Hippocampal formation (tissue), 2 donors: ENCODE measurements at regions not wholly inside any gene's neighbourhood (a gene's known extent, or its start where the extent isn't known, plus 50 kb on each side); places are given as distances from the start of the nearest gene placed in this dataset.
"Not testable (repeated sequence)": the region's sequence is repeated elsewhere in the genome, so short reads cannot be mapped to it uniquely, and the experiment has no call there.

Experiments
- DNase-seq, 2 donors: peaks; one replicate each; lab custom pipeline; 2025; lab: John Stamatoyannopoulos, UW

DNA sequence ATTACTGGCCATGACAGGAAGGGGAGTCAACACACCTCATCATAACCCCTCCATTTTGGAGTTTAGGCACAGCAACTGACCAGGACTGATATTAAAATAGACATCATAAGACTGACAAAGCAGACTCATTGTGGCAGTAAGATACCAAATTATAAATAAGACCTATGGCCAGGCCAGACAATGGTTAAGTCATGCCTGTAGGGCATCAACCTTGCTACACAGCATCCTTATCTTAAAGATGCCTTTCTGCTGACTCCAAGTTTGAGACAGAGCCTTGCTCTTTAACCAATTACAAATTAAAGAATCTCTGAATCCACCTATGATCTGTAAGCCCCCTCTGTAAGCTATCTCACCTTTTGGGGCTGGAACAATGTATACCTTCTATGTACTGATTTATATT lies 65.5 kb downstream of the VCX2 start:
- DNase-seq = no peak

DNA sequence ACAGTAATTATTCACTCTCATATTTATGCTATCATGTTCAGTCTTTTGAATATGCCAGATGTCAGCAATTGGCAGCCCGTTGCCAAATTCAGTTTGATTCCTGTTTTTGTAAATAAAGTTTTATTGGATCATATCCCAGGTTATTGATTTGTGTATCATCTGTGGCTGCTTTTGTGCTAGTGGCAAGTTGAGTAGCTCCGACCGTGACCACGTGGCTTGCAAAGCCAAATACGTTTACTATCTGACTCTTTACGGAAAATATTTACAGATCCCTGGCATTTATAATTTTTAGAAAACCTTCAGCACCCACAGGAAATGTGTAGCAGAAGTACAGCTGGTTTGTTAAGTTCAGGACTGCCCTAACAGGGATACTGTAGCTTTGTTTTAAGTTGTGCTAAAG lies 67.4 kb downstream of the VCX2 start:
- no peak for DNase-seq

GRCh38 chrX:8091510-8091909 lies 79.6 kb downstream of the VCX2 start:
- DNase-seq = no peak

GRCh38 chrX:8090906-8091305 lies 80.2 kb downstream of the VCX2 start:
- DNase-seq = no peak

DNA sequence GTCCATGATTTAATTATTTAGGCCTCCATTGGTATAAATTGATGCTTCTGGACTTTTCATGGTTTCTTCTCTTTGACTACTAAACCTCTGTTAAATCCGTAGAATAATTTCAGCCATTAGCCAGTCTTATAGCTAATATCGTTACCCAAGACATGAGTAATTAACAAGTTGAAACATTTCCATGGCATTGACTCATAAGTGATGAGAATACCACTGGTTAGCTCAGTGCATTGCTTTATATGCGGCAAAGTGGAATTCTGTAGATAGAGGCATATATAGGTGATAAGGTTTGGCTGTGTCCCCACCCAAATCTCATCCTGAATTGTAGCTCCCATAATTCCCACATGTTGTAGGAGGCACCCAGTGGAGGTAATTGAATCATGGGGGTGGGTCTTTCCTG lies 80.6 kb downstream of the VCX2 start:
- DNase-seq = no peak

DNA sequence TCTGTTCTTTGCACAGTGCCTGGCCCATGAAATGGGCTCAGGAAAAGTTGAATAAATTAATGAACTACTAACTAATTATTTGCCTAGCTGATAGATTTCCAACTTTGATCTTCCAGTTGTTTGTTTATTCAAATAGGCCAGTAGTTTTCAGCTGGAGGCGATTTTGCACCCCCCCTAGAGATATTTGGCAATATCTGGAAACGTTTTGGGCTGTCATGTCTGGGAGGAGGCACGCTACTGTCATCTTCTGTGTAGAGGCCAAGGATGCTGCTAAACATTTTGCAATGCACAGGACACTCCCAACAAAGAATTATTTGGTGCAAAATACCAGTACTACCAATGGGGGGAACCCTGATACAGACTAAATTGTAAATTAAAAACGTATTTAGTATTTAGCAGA lies 81.9 kb downstream of the VCX2 start:
- DNase-seq = no peak

GRCh38 chrX:8084006-8084405 lies 87.1 kb downstream of the VCX2 start:
- DNase-seq = no peak

DNA sequence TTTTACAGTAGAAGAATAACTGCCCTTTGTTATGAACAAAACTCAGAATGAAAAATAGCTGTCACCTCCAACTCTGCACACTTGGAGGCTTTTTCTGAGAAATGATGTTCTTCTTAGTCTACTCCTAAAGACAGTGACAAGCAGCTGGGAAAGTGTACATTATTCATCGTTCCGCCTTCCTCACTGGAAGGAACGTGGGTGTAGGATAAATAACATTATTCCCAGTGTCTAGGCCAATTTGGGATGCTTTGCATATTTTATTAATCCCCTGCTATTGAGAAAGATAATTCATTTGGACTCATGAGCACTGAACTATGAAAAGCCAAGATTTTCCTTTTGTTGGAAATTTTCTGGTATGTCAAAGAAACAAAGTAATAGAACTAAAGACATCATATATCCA lies 87.8 kb downstream of the VCX2 start:
- DNase-seq = no peak

DNA sequence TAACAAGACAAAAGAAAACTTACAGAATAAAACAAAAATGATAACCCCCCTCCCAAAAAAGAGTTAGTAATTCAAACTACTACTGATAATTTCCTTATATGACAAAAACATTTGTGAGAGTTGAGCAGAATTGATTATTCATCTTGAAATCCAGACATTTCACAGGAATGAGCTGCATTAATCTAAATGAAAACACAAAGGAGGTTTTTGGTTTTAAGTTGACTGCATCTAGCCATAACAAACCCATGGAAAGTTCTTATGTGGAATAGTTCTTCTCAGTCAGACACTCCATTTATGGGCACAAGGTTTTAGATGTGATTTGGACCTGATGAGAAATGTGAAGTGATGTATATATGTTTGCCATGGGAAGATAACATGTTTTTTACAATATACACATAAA lies 95.4 kb downstream of the VCX2 start:
- DNase-seq = no peak

- no peak for DNase-seq
These were observed 103.2 kb downstream of the VCX2 start for GRCh38 chrX:8067754-8068462.

DNA sequence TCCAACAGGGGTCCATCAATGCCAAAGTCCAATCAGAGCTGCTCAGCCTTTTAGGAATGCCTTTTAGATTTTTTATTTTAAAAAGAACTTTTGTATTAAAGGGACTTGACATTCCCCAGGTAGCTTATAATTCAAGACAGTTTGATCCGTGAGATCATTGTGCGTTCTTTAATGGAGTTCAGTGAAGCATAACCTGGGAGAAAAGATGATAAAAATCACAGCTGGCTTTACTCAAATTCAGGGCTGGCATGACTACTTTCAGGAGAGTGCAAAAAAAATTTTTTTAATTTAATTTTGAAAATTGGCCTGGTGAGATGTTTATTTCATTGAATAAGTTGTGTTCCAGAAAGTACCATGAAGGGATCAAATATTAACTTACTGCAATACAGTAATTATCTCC lies 118.2 kb downstream of the VCX2 start:
- no peak for DNase-seq

- DNase-seq = no peak
These were observed 121.2 kb downstream of the VCX2 start for GRCh38 chrX:8049827-8050226.

GRCh38 chrX:8048466-8048865 lies 121.3 kb upstream of the PNPLA4 start:
- no peak for DNase-seq

DNA sequence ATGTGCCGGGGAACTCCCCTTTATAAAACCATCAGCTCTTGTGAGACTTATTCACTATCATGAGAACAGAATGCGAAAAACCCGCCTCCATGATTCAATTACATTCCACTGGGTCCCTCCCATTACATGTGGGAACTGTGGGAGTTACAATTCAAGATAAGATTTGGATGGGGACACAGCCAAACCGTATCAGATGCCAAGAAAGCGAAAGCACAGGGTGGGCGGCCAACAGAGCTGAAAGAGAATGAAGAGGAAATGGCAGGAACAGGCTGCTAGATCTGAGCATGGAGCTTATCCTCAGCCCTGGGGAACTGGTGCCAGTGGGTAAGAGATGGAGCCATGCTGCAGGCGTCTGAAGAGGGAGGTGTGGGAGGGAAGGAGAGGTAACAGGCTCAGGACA lies 117.7 kb upstream of the PNPLA4 start:
- DNase-seq = no peak

DNA sequence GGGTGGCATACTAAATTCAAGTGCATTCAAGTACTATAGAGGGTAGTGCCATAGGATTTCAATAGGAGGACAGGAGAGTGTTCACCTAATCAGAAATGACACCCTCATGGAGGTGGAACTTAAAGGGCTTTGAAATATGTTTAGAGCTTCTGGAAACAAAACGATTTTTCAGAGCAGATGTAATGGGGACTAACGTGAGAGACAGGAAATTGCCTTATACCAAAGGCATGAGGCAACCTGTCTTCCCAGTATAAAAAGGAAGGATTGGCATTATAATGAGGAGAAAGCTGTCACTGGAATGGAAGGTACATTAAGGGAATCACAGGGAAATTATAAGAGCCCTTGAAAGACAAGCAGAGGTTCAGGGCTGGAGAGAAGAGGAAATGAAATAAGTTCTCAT lies 116.3 kb upstream of the PNPLA4 start:
- DNase-seq = no peak

GRCh38 chrX:8043121-8043520 lies 115.9 kb upstream of the PNPLA4 start:
- DNase-seq = no peak

DNA sequence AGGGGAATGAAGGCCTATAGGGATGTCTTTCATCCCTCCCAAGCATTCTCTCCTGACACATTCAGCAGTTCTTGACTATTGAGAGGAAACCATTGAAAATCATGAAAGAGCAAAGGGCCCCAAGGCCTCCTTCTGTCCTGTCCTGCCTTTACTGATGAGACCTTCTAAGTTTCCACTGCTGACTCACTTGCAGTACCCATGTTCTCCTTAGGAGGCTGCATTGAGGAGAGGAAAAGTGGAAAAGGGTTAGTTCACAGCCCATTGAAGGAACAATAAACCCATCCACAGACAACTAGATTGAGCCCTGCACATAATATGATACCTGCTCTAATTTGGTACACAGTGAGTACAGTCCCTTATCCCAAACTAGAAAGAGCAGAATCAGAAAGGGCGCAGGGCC lies 115.1 kb upstream of the PNPLA4 start:
- DNase-seq = no peak

GRCh38 chrX:8039711-8040110 lies 112.5 kb upstream of the PNPLA4 start:
- not testable (repeated sequence) for DNase-seq

DNA sequence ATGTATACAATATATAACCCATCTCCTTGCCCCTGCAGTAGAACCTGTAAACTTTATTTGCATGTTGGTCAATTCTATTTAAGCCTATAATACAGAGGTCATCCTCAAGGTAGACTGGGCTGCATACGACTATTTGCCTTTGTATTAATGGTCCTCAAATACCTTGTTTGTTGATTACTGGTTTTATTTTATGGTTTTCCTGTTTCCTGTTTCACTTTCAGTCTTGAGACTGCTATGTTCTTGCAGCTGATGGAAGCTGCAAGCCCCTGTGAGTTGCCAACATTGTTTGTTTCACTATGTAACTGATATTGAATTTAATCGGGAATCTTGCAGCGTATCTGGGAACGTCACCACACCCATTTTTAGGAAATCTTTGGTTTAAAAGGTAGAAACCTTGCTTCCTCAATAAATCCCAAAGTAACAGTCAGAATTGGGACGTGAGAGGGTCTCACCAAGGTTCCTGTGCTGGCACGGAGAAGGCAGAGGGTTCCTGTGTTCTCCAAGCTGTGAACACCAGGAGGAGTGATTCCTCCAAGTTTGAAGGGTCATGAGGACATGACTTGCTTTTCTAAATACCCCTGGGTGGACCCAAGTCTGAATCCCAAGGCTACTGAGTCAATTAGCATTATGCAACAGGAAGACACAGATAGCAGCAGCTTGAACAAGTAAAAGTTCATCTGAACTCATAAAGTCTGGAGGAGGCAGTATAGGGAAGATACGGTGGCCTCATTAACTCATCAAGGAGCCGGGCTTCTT lies 110.6 kb upstream of the PNPLA4 start:
- no peak for DNase-seq

GRCh38 chrX:8036914-8037313 lies 109.7 kb upstream of the PNPLA4 start:
- no peak for DNase-seq

DNA sequence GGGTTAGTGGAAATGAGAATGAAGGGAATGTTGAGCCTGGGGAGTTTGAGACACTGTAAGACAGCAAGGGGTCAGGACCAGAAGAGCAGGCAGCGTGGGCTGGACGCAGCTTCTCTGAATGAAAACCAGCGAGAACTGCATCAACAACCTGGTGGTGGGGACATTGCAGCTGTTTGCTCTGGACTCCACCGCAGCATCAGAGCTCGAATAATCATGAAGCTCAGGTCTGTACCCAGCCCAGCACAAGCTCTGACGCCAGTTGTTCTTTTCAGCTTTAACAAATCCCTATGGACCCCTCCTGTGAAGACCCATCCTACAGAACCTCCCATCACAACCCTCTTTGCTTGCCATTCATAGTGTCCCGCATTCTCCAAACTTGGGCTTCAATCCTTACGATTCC lies 106.8 kb upstream of the PNPLA4 start:
- DNase-seq = no peak

DNA sequence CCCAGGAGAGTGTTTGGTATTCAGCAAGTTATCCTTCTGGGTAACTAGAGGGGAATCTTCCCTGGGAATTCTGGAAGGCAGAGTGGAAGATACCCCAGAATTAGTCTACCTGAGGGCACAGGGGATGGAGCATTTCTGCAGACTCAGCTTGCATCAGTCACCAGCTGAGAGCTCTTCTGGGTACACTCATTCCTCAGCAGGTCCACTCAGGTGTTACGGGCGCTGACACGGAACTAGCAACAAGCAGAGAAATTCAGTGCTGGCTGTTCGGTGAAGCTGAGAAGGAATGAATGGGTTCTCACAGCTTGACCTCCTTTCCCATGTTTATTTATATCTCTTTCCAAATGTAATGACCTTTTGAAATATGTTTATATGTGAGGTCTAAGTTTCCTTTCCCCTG lies 106.0 kb upstream of the PNPLA4 start:
- DNase-seq = no peak

DNA sequence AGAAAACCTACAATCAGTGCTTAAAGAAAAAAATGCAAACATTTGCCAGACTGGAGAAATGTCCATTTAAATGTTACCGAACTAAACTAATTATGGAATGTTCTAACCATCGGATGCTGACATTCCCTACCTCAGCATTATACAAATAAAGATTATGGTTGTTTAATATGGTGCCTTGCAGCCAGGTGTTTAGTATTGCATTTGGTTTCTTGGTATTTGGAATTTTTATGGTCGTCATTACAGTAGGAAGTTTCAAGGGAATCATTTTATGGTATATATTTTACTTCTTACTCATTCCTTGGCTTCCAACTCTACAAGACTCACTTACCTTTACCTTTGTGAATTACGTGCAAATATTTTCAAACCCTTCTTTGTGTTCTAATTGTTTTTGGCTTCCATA lies 103.1 kb upstream of the PNPLA4 start:
- no peak for DNase-seq

DNA sequence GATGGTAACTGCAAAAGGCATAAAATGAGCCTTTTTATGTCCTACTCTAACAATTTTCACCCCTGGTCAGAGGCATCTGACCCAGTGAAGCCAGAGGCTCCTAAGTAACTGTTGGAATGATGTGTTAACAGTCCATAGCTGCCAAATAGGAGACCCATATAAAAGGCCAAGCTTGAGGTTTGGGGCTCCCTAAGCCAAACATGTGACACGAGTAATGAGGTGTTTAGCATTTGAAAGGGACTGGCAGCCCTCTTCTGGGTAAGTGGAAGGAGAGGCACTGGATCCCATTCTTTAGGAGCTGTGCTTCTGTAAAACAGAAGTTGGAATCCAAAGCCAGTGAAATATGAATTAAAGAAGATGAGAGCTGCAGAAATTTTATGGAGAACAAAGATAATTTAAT lies 100.6 kb upstream of the PNPLA4 start:
- DNase-seq = peak in 1 of 2 donors; percentile 24
